Cerebellar nuclear complex (tissue), 1 donor: ENCODE measurements at regions not wholly inside any gene's neighbourhood (a gene's known extent, or its start where the extent isn't known, plus 50 kb on each side); places are given as distances from the start of the nearest gene placed in this dataset.

Source experiments
- DNase-seq, 2 experiments: peaks; one replicate each; lab custom pipeline; 2025; lab: John Stamatoyannopoulos, UW

GRCh38 chr6:156308604-156309003 lies 468.6 kb upstream of the ARID1B start:
- DNase-seq: no peak

GRCh38 chr6:156306531-156306930 lies 470.6 kb upstream of the ARID1B start:
- no peak for DNase-seq

DNA sequence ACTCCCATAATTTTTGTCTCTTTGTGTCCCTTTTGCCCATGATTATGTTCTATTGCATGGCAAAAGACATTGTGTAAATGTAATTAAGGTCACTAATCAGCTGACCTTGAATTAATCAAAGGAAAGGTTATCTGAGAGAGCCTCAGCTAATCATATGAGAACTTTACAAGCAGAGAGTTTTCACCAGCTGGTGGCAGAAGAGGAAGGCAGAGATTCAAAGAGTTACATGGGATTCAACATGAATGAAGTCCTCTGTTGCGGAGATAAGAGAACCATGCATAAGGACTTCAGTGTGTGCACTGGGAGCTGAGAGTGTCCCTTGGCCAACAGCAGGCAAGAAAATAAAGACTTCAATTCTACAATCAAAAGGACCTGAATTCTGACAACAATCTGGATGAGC lies 494.1 kb upstream of the ARID1B start:
- no peak for DNase-seq

DNA sequence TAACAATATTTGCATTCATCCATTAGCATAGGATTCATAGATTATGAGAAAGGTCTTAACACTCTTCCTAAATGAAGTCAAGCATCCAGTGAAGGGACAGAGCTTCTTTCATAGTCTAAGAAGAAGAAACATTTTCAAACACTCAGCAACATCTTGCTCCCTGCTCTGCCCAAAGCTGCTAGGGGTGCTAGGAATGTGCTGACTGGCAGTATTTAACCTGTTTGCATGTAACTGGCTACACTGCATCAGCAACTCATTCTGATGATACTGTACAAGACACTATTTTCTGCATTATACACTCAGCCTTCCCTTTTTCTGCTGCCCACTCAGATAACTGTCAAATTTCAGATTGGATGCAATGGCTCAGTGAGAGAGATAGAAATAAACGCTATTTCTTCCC lies 495.1 kb upstream of the ARID1B start:
- DNase-seq: no peak

GRCh38 chr6:156281266-156281665 lies 495.9 kb upstream of the ARID1B start:
- DNase-seq: no peak

GRCh38 chr6:156280065-156280464 lies 497.1 kb upstream of the ARID1B start:
- DNase-seq: no peak

GRCh38 chr6:156279261-156279969 lies 497.8 kb upstream of the ARID1B start:
- no peak for DNase-seq

- DNase-seq: no peak
These were observed 504.0 kb upstream of the ARID1B start for GRCh38 chr6:156273065-156273711.

DNA sequence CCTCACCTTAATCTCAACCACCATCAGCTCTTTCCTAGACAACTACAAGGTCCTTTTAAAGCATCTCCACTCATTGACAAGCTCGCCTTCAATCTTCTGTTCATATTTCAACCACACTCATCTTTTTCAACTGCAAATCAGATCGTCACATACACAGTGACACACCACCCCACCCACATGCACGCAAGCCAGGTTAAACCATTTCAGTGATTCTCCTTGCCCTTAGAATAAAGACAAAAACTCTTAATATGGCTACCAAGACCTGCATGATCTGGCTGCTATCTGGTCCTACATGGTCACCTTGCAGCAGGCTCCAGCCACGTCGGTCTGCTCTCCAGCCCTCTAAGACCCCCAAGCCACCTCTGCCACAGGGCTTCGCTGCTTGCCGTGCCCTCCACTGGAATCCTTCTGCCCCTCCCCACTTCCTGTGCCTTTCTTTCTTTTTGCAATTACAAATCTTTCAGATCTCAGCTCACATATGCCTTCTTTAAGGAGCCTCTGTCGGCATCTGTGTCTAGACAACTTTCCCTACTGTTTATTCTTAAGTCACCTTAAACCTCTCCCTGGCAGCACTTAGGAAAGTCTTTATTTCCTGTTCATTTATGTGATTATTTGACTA lies 507.3 kb upstream of the ARID1B start:
- DNase-seq: no peak

DNA sequence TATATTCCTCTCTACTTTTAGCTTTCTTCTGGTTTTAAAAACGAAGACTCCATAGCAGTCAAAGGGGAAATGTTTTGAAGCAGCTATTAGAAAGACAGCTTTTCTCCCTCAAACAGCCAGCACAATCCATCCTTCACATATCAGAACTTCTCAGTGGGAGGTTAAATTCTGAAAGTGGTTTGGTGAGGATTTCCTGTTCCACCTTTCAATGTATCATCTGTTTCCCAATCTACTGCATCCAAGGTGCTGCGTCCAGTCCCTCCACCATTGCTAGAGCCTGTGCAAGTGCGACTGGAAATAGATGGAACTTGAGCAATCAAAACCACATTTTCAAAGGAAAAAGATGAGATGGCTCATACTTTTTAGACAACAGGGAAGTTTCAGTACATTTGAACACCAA lies 508.3 kb upstream of the ARID1B start:
- DNase-seq: no peak

DNA sequence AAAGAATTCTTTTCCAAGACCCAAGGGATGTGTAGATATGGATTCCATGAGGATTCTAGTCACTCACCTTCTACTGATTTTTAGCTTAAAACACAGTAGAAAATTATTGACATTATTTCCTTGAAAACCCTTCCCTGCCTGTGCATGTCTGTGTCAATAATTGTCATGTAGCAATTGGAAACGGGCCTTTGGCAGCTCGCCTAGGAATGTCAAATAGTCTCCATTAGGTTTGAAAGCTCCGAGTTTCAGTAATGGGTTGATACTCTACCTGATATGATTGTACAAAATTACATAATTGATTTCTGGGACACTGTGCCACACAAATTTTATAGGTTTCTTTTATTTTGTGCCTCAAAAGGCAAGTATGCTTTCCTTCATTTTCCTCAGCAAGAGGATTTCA lies 515.2 kb upstream of the ARID1B start:
- DNase-seq: no peak

GRCh38 chr6:156260815-156261214 lies 516.4 kb upstream of the ARID1B start:
- DNase-seq: no peak

GRCh38 chr6:156258981-156259380 lies 518.2 kb upstream of the ARID1B start:
- DNase-seq: no peak

DNA sequence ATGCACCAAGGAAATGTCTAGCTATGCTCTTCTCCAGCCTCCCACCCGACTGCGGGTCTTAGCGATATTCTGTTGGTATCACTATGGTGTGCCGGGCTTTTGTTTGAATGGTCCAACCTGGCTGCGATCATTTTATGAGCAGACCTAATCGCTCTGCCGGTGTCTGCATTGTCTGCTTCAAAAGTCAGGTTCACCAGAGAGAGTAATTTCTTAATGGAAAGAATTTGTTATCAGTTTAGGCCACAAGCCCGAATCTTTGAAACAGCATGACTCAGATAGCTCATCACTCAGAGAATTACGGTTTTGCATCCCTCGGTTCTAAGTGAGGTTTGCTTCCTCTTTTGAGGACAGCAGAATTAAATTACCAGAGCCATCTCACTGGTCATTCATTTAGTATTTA lies 521.0 kb upstream of the ARID1B start:
- no peak for DNase-seq

DNA sequence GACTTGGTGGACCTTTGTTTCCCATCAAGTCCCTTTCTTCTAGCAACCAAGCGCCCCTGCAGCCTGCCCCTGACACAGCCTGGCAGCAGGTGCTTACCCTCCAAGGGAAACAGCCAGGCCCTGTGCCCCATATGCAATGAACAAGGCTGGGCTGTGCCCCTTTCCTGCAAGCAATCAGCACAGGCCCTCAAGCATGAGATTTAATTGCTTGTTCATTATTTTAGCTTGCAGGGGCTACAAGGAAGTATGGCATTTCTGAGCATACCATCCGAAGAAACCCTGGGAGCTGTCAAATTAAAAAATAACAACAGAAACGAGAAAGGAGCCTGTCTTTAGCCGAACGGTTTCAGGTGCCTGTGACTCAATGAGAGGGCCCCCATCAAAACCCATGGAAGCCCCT lies 522.9 kb upstream of the ARID1B start:
- no peak for DNase-seq

DNA sequence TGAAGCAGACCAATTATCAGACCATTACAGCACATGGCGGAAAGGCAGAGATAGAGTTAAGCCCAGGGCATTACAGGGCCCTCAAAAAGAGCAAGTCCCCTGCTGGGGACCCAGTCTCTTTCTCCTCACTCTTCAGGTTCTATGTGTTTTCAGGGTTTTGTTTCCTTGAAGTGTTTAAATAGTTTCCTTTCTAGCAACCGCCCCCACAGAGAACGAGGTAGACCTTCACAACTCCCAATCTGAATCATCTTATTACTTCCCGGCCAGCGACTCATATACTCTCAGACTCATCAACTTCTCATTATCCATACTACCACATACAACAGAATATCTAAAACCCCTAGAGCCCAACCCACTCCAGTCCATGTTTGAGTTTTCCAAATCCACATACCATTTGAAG lies 526.6 kb upstream of the ARID1B start:
- DNase-seq: no peak

DNA sequence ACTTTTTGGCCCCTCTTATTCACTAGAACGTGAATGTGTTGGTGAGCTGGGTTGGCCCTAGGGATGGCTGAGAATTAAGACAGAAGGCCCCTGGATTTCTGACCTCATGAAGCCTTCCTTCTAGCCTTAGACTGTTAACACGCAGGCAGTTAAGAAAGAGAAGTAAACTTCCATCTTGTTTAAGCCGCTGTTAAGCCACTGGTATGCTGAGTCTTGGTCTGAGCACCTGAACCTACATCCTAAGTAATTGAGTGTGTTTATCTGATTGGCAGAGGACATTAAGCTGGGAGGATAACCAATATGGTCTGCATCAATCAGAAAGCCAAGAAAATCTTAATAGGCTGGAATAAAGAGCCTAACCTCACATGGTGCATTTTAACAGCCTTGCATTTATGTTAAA lies 535.0 kb upstream of the ARID1B start:
- no peak for DNase-seq

DNA sequence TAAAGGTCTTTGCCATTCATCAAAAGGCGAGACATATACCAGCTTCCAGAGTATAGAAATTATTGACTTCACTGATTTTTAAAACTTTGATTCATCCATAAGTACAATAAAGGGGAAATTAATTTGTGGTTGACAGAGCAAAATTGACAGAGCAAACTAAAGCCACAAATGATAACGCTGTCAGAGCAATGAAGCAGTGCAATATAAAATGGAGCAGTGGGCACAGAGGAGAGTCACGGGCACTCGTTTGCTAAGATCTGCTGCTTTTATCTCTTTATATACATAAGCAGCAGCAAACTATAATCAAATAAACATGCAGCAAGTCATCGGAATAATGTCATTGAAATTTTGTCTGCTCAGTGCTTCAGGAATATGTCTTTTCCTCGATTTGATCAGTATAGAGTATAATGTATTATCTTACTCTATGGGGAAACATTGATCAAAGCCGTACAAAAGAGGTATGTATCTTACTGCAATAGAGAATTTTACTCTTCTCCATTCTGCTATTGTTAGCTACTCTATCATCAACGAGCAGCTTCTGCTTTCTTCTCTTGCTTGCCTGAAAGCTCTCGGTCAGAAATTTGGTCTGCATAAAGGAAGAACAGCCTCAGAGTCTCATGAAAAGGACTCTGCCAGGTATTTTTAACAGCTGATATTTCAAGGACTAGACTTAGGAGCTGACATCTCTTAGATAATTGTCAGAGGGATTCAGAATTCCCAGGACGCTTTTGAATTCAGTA lies 546.0 kb upstream of the ARID1B start:
- no peak for DNase-seq

GRCh38 chr6:156219973-156220372 lies 557.2 kb upstream of the ARID1B start:
- DNase-seq: no peak

GRCh38 chr6:156205678-156206077 lies 571.5 kb upstream of the ARID1B start:
- no peak for DNase-seq

DNA sequence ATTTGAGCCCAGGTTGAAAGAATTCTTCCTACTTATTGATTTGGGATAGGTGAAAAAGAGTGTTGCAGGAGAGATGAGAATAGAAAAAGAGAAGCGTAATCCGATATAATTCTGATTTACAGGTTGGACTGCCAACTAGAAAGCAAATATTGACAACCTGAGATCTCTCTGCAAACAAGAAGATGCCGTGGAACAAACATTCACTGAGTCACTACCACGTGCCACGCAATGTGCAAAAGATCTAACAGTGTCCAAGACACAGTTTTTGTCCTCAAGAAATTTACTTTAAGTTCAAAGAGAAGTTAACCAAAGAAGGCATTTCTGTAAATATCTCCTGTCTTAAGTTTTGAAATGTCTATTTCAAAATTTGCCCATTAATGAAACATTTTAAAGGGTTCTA lies 578.0 kb upstream of the ARID1B start:
- no peak for DNase-seq

GRCh38 chr6:156197513-156197912 lies 579.7 kb upstream of the ARID1B start:
- no peak for DNase-seq

GRCh38 chr6:156194981-156195380 lies 582.2 kb upstream of the ARID1B start:
- DNase-seq: no peak
